Mucosa of descending colon (tissue), 3 donors: ENCODE measurements at regions not wholly inside any gene's neighbourhood (a gene's known extent, or its start where the extent isn't known, plus 50 kb on each side); places are given as distances from the start of the nearest gene placed in this dataset.

Source experiments
- ATAC-seq: fragments of 200-7000 bp; cut with Tn5 transposase; one replicate; pipeline ENCODE4 v1.9.1; 2020; ENCODE audit warnings: mild to moderate bottlenecking, moderate library complexity
- DNase-seq, 3 donors: peaks; one replicate each; pipeline ENCODE4 v3.0.0-alpha.2; 2020
- H3K36me3 ChIP-seq: fragments of 200-600 bp; one replicate; pipeline ENCODE4 v1.8.0; 2021; ENCODE audit warnings: low read depth, mild to moderate bottlenecking
- H3K4me1 ChIP-seq: fragments of 200-600 bp; one replicate; pipeline ENCODE4 v1.8.0; 2021; ENCODE audit warnings: low read depth, mild to moderate bottlenecking
- H3K4me3 ChIP-seq: fragments of 200-600 bp; one replicate; pipeline ENCODE4 v1.8.0; 2021; ENCODE audit warnings: mild to moderate bottlenecking
- H3K9me3 ChIP-seq: fragments of 200-600 bp; one replicate; pipeline ENCODE4 v1.8.0; 2021; ENCODE audit warnings: mild to moderate bottlenecking
- CTCF ChIP-seq: fragments of 200-600 bp; IDR thresholded peaks from one replicate; pipeline ENCODE4 v1.8.0; 2022; ENCODE audit warnings: antibody characterized with exemption, mild to moderate bottlenecking
- intact Hi-C, 2 donors: fragments of 100-400 bp; cut with DNase I in 1 of 2; cut with micrococcal nuclease in 1 of 2; formaldehyde crosslinking; loops; one replicate each; pipeline versions ENCODE4 v1.11.0 to v1.11.1; 2022; cut with DNase I, micrococcal nuclease
- donor health status: DM: no; HTN: no; CAD: no; lungs with moderate emphysema.
- donor health status: DM: no; HTN: no; CAD: no.
- donor health status: DM: no; HTN: yes; CAD: no.

GRCh38 chr14:97538749-97539410 lies 741.7 kb downstream of the VRK1 start:
- Histone ChIP-seq H3K4me1 (no peaks in the 10 kb centered on the region), H3K36me3 (no peaks in the 10 kb centered on the region), H3K9me3 (no peaks in the 10 kb centered on the region), H3K4me3 (no peak overlapping the region)
- no peak for TF ChIP-seq CTCF
- DNase-seq: no peak
- no peak for ATAC-seq
- intact Hi-C loops: no loop called here

GRCh38 chr14:97539411-97539795 lies 742.2 kb downstream of the VRK1 start:
- no peak for ATAC-seq

GRCh38 chr14:97539884-97540283 lies 742.7 kb downstream of the VRK1 start:
- no peaks in the 10 kb centered on the region for H3K36me3 ChIP-seq
- no peak overlapping the region for H3K4me3 ChIP-seq
- ATAC-seq (no peak), DNase-seq (no peak)
- no peak for TF ChIP-seq CTCF
- H3K4me1 ChIP-seq: no peaks in the 10 kb centered on the region
- intact Hi-C loops: no loop called here
- no peaks in the 10 kb centered on the region for H3K9me3 ChIP-seq

More at GRCh38 chr14:97539411-97539795, 742.2 kb downstream of the VRK1 start:
- Histone ChIP-seq H3K36me3 (no peaks in the 10 kb centered on the region), H3K9me3 (no peaks in the 10 kb centered on the region), H3K4me3 (no peak overlapping the region), H3K4me1 (no peaks in the 10 kb centered on the region)
- DNase-seq: peak in 2 of 3 donors; percentile 10 to 30
- TF ChIP-seq CTCF: no peak
- intact Hi-C loops: no loop called here

- TF ChIP-seq CTCF: no peak
- ATAC-seq (no peak), DNase-seq (peak in 1 of 3 donors; percentile 8)
- intact Hi-C loops: no loop called here
- Histone ChIP-seq H3K9me3 (no peaks in the 10 kb centered on the region), H3K4me1 (no peaks in the 10 kb centered on the region), H3K4me3 (no peak overlapping the region), H3K36me3 (no peaks in the 10 kb centered on the region)
These were observed 746.0 kb downstream of the VRK1 start for GRCh38 chr14:97543221-97543620.

- no peaks in the 10 kb centered on the region for H3K4me1 ChIP-seq
- TF ChIP-seq CTCF: no peak
- intact Hi-C loops: no loop called here
- H3K4me3 ChIP-seq: no peak overlapping the region
- no peaks in the 10 kb centered on the region for H3K36me3 ChIP-seq
- ATAC-seq (no peak), DNase-seq (no peak)
- H3K9me3 ChIP-seq: no peaks in the 10 kb centered on the region
These were observed 746.6 kb downstream of the VRK1 start for GRCh38 chr14:97543816-97544215.

- TF ChIP-seq CTCF: no peak
- no peak for ATAC-seq
These were observed 747.4 kb downstream of the VRK1 start for GRCh38 chr14:97544571-97544970.

More at GRCh38 chr14:97544571-97544970, 747.4 kb downstream of the VRK1 start:
- peak in 1 of 3 donors; percentile 4 for DNase-seq
- H3K9me3 ChIP-seq: no peaks in the 10 kb centered on the region
- no peak overlapping the region for H3K4me3 ChIP-seq
- H3K36me3 ChIP-seq: no peaks in the 10 kb centered on the region
- no peaks in the 10 kb centered on the region for H3K4me1 ChIP-seq
- intact Hi-C loops: no loop called here
